CD4-positive, alpha-beta T cell treated with Interleukin-21 for 1 hour (primary cell): ENCODE measurements at regions not wholly inside any gene's neighbourhood (a gene's known extent, or its start where the extent isn't known, plus 50 kb on each side); places are given as distances from the start of the nearest gene placed in this dataset.
"Not testable (repeated sequence)": the region's sequence is repeated elsewhere in the genome, so short reads cannot be mapped to it uniquely, and the experiment has no call there.

ENCODE experiments used
- DNase-seq: peaks from one replicate; pipeline ENCODE4 v3.0.0-alpha.2; 2020

- no peak for DNase-seq
Observed at GRCh38 chr2:150812066-150812465, 324.6 kb upstream of the RND3 start.

- no peak for DNase-seq
Observed at GRCh38 chr2:150811259-150811855, 323.9 kb upstream of the RND3 start.

GRCh38 chr2:150809103-150809502 is 321.6 kb upstream of the RND3 start:
- no peak for DNase-seq

GRCh38 chr2:150806336-150806735 is 318.9 kb upstream of the RND3 start:
- no peak for DNase-seq

GRCh38 chr2:150803689-150804398 is 316.4 kb upstream of the RND3 start:
- no peak for DNase-seq

GRCh38 chr2:150802635-150803034 is 315.2 kb upstream of the RND3 start:
- DNase-seq: no peak

- not testable (repeated sequence) for DNase-seq
Observed at GRCh38 chr2:150796236-150796635, 308.8 kb upstream of the RND3 start.

GRCh38 chr2:150792780-150793300 is 305.4 kb upstream of the RND3 start:
- no peak for DNase-seq

GRCh38 chr2:150791567-150791966 is 304.1 kb upstream of the RND3 start:
- no peak for DNase-seq

GRCh38 chr2:150789376-150789905 is 302.0 kb upstream of the RND3 start:
- no peak for DNase-seq

- DNase-seq: no peak
Observed at GRCh38 chr2:150788426-150789140, 301.1 kb upstream of the RND3 start.

GRCh38 chr2:150787353-150788093 is 300.1 kb upstream of the RND3 start:
- no peak for DNase-seq

GRCh38 chr2:150784389-150784788 is 296.9 kb upstream of the RND3 start:
- no peak for DNase-seq

- no peak for DNase-seq
Observed at GRCh38 chr2:150783896-150784295, 296.4 kb upstream of the RND3 start.

GRCh38 chr2:150783015-150783414 is 295.5 kb upstream of the RND3 start:
- DNase-seq: no peak

GRCh38 chr2:150782613-150783012 is 295.1 kb upstream of the RND3 start:
- no peak for DNase-seq

GRCh38 chr2:150781142-150781541 is 293.7 kb upstream of the RND3 start:
- DNase-seq: no peak

GRCh38 chr2:150778828-150779227 is 291.4 kb upstream of the RND3 start:
- DNase-seq: no peak

- DNase-seq: no peak
Observed at GRCh38 chr2:150769421-150769820, 282.0 kb upstream of the RND3 start.

GRCh38 chr2:150767991-150768746 is 280.7 kb upstream of the RND3 start:
- DNase-seq: no peak

- no peak for DNase-seq
Observed at GRCh38 chr2:150762571-150762970, 275.1 kb upstream of the RND3 start.

GRCh38 chr2:150759531-150759930 is 272.1 kb upstream of the RND3 start:
- DNase-seq: no peak
